GM12872 (cell line): ENCODE measurements at regions not wholly inside any gene's neighbourhood (a gene's known extent, or its start where the extent isn't known, plus 50 kb on each side); places are given as distances from the start of the nearest gene placed in this dataset.

Experiments
- TF ChIP-seq, protein P1 (sequence below): IDR thresholded peaks from 3 replicates; pipeline ENCODE4 v1.5.1; 2011; ENCODE audit warnings: low read depth, mild to moderate bottlenecking, low read length, moderate library complexity; ENCODE audit not compliant: insufficient read depth

DNA sequence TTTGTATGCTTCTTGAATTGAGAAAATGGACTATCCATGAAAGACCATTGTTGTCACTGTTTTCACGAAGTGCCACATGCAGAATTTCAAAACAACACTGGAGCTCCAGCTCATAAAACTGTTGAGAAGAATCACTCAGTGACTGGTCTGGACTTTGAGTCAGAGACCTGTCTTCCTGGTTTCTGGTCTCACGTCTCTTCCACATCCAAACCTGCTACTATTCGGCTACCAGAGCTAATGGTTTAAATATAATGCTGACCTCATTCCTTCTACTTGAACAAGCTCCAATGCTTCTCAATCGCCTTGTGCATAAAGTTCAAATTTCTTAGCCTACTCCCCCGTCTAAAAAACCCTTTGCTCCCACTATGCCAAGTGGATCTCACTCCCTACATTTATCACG lies 227.9 kb upstream of the NR2F2 start:
- TF ChIP-seq, protein P1, sequence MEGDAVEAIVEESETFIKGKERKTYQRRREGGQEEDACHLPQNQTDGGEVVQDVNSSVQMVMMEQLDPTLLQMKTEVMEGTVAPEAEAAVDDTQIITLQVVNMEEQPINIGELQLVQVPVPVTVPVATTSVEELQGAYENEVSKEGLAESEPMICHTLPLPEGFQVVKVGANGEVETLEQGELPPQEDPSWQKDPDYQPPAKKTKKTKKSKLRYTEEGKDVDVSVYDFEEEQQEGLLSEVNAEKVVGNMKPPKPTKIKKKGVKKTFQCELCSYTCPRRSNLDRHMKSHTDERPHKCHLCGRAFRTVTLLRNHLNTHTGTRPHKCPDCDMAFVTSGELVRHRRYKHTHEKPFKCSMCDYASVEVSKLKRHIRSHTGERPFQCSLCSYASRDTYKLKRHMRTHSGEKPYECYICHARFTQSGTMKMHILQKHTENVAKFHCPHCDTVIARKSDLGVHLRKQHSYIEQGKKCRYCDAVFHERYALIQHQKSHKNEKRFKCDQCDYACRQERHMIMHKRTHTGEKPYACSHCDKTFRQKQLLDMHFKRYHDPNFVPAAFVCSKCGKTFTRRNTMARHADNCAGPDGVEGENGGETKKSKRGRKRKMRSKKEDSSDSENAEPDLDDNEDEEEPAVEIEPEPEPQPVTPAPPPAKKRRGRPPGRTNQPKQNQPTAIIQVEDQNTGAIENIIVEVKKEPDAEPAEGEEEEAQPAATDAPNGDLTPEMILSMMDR, result no peak

DNA sequence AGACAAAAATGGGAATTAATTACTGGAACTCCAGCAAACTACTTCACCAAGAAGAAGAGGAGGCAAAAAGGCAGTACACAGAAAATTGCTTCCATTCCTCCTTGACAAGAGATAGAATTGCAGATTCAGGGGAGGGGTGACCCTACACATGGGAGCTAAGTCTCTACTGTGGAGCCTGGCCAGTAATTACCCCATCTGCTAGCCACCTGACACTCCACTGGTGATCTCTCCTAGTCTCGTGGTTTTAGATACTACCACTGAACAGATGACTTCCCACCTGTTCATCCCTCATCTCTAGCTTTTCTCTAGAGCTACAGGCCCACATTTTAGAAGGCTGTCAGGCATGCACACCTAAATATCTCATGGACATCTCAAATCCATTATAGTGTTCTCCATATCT lies 224.3 kb upstream of the NR2F2 start:
- TF ChIP-seq, protein P1, result no peak

DNA sequence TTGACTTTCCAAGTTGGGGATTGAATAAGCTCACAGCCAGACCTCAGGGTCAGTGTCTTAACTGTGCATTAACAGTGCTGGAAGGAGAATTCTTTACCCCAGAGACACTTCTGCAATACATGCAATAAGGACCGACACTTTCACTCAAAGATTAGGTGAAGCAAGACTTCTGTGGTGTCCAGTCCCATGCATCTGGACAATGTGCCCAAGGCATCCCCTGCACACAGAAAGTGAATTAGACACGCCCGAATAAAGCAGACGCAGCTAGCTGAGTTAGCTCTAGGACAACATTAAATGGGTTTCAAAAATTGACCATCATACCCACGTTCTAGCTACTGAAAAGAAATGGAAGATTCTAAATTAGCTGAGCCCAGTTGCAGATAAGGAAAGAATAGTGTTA lies 223.9 kb upstream of the NR2F2 start:
- TF ChIP-seq, protein P1, result no peak

DNA sequence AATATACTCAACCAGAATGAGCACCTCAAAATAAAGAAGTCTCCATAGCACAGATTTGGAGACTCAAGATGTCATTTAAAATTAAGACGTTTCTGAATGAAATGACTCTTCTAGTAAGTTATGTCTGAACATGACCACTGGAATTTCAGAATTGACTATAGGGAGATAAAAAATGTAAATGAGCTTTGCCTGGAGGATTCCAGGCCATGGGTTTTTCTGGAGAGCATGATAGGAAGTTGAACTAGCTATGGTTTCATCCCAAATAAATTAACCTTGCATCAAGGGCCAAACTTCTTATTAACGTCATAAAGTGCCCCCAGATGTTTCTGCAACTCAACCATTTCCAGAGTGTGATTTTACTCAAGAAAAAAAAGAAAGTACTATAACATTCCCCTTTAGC lies 222.6 kb upstream of the NR2F2 start:
- TF ChIP-seq, protein P1, result no peak

DNA sequence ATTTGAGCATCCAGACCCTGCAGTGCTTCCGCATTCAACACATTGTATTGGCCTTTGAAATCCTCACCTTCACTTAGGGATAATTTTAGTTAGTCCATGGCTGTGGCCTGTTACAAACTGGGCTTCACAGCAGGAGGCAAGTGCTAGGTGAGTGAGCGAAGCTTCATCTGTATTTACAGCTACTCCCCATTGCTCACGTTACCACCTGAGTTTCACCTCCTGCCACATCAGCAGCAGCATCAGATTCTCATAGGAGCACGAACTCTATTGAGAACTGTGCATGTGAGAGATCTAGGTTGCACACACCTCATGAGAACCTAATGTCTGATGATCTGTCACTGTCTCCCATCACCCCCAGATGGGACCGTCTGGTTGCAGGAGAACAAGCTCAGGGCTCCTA lies 222.1 kb upstream of the NR2F2 start:
- TF ChIP-seq, protein P1, result no peak

DNA sequence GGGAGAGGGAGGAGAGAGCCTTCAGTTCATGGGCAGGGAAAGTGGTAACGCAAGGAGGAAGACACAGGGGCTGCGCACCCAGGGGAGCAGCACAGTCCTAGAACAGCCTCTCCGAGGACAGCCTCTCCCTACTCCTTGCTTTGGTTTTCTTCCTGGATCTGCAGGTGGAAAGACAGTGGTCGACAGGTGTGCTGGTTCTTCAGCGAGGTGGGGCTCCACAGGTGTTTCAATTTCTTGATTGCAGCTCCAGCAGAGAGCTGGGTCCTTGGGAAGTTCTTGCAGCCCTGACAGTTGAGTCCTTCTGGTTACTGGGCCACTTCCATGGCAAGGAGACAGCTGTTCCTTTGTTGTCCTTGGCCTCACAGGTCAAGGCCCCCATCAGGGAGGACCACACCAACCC lies 220.7 kb upstream of the NR2F2 start:
- TF ChIP-seq, protein P1, result no peak

DNA sequence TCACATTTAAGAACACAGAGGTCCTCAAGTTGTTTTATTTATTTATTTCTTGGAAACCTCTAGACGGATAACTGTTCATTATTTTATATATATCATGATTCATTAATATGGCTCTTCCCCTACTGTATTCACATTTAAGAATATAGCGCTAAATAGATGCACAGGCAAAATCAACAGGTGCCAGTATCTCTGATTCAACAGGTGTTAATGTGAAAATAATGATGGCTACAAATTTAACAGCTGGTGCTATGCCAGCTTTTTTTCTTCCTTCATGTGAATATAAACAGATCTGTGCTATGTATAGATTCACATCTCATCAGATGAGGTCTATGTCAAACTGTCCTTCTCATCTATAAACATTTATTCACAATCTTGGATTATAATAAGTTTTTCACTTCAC lies 218.5 kb upstream of the NR2F2 start:
- TF ChIP-seq, protein P1, result no peak

DNA sequence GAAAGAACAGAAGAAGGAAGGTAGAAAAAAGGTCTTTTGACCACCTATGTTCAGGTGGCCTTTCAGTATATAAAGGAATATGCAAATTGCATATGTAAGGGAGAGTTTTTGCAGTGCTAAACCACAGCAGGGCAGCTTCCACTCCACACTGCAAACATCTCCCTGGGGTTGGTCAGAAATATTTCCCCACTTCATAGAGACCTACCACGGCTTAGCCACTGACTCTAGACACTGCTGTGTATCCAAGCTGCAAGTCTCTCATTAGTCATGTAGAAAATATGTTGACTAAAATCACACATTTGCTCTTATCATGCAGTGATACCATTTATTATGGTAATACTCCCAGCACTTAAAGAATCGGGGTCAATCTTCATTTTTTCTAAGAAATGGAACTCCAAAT lies 214.9 kb upstream of the NR2F2 start:
- TF ChIP-seq, protein P1, result no peak
